Glomerular visceral epithelial cell (primary cell): ENCODE measurements at regions not wholly inside any gene's neighbourhood (a gene's known extent, or its start where the extent isn't known, plus 50 kb on each side); places are given as distances from the start of the nearest gene placed in this dataset.
"Not testable (repeated sequence)": the region's sequence is repeated elsewhere in the genome, so short reads cannot be mapped to it uniquely, and the experiment has no call there.

ENCODE experiments used
- DNase-seq: peaks from one replicate; pipeline ENCODE4 v3.0.0-alpha.2; 2016; ENCODE audit errors: extremely low spot score

DNA sequence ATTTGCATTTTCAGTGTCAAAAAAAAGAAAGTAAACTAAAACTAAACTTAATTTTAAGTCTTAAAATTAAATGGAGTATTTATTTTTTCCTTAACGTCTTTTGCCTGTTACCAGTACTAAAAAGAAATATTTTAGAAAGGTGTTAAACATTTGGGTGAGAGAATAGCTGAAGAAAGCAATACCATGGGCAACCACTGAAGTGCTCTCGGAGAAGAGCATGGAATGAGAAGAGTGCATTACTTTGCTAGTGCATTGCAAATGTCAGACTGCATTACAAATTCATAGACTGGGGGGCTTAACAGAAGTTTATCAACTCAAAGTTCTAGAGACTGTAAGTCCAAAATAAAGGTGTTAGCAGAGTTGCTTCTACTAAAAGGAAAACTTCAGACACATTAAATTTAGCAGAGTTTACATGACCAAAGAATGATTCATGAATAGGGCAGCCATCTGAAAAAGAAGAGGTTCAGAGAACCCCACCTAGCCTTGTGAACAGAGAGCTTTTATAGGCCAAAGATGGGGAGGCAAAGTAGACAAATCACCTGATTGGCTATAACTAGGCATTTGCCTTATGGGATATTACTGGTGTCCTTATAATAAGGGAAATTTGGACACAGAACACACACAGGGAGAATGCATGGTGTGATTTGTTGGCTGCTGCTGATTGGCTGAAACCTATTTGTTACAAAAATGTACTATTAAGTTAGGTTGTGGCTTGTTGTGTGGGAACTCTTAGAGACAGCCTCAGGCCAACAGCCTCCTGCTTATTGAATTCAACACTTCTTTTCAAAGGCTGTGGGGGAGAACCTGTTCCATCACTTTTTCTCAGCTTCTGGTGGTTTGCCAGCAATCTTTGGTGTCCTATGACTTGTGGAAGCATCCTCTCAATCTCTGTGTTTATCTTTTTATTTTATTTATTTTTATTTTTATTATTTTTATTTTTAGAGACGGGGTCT lies 106.7 kb upstream of the RREB1 start:
- DNase-seq, result no peak

DNA sequence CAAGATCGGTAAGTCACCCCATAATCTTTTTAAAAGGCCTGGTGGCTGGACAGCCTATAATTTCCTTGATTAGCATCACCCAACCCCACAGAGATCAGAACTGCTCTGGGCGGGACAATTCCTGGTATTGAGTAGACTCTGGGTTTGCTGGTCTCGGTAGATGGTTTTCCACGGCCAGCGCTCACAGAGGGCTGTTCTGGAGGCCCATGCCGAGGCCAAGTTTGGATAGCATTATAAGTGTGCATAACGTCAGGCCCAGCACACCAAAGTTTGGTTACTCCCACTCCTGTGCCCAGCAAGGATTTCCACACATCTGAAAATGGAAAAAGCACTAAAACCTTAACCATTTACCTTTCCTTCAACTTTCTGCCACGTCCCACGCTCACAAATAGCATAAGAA lies 104.7 kb upstream of the RREB1 start:
- DNase-seq, result no peak

- DNase-seq, result no peak
Observed at GRCh38 chr6:7004581-7005297, 103.0 kb upstream of the RREB1 start.

- DNase-seq, result no peak
Observed at GRCh38 chr6:7006515-7007191, 101.1 kb upstream of the RREB1 start.

DNA sequence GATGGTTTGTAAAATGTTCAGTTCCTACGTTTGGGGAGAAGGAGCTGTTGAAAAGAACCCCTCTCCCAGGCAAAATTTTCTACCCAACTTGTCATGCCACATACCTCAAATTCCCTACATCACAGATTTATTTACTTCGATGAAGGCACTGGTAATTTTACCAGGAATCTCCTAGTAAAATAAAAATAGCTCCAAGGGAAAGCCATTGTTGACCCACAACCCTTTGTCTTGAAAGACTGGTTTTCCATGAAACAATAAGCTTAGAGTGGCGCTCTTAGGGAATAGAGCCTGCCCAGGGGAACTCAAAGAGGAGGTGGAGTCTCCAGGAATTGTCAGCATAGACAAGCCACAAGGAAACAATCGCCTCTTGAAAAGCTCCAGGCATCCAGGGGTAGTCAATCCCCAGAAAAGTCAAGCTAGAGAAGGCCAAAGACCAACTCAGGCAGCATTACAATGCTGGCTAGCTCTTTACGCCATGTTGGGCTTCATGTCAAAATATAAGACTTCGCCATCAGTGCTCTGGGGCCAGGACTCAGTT lies 99.2 kb upstream of the RREB1 start:
- no peak for DNase-seq

GRCh38 chr6:7016226-7016625 lies 91.5 kb upstream of the RREB1 start:
- no peak for DNase-seq

GRCh38 chr6:7021301-7021700 lies 86.5 kb upstream of the RREB1 start:
- DNase-seq, result no peak

DNA sequence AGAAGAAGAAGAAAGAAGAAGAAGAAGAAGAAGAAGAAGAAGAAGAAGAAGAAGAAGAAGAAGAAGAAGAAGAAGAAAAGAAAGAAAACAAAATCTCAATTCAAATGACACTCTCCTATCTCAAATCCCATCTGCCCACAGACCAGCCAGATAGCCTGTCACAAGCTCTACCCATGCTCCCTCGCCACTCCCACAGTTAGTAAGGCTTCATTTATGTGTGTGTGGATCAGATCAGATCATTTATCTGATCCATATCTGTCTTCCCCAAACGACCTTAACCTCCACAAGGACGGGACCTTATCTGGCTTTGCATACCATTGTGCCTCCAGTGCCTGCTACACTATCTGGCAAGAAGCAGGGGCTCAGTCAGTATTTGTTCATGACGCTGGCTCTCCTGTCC lies 81.9 kb upstream of the RREB1 start:
- DNase-seq, result no peak

DNA sequence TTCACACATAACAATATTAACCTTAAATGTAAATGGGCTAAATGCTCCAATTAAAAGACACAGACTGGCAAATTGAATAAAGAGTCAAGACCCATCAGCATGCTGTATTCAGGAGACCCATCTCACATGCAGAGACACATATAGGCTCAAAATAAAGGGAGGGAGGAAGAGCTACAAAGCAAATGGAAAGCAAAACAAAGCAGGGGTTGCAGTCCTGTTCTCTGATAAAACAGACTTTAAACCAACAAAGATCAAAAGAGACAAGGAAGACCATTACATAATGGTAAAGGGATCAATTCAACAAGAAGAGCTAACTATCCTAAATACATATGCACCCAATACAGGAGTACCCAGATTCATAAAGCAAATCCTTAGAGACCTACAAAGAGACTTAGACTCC lies 78.8 kb upstream of the RREB1 start:
- not testable (repeated sequence) for DNase-seq

DNA sequence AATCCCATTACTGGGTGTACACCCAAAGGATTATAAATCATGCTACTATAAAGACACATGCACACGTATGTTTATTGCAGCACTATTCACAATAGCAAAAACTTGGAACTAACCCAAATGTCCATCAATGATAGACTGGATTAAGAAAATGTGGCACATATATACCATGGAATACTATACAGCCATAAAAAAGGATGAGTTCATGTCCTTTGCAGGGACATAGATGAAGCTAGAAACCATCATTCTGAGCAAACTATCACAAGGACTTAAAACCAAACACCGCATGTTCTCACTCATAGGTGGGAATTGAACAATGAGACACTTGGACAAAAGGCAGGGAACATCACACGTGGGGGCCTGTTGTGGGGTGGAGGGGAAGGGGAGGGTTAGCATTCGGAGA lies 76.8 kb upstream of the RREB1 start:
- DNase-seq, result not testable (repeated sequence)

GRCh38 chr6:7033202-7033601 lies 74.6 kb upstream of the RREB1 start:
- no peak for DNase-seq

DNA sequence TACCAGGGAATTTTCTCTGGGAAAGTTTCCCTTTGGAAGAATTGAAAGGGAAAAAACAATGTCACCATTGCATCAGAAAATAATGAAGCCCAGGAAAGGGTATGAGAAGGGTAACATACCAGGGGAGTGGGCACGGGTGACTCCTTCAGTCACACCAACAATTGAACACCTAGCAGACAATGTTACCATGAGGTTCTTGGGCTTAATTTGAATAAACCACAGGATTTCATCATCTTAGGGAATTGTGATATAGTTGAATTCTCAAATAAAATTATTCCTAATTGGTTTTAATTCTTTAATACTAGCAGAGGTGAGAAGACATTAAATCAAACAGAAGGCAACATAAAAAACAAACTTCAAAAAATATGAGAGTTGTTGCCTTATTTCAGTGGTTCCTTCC lies 73.7 kb upstream of the RREB1 start:
- DNase-seq, result no peak

GRCh38 chr6:7035837-7036249 lies 71.9 kb upstream of the RREB1 start:
- DNase-seq, result no peak

DNA sequence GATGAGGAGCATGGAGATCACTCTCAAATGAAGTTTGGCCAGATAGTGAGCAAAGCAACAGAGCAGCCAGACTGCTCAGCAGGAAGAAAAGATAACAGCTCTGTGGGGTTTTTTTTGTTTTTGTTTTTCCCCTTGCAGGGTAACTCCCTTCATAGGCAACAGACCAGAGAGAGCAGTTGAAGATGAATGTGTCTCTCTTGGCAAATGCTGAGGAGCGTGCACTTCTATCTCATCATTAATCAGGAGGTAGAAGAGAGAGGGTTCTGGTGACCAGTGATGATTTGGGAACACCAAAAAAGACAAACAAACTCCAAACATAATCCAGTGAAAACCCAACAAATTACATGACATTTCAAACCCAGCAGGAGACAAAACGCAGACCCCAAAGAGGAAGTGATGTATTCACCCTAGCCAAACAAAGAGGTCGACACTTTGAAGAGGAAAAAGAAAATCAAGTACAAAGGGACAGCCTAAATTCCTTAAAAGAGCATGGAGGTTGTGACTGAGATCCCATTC lies 66.2 kb upstream of the RREB1 start:
- no peak for DNase-seq

GRCh38 chr6:7042056-7042653 lies 65.6 kb upstream of the RREB1 start:
- peak; percentile 9 for DNase-seq

DNA sequence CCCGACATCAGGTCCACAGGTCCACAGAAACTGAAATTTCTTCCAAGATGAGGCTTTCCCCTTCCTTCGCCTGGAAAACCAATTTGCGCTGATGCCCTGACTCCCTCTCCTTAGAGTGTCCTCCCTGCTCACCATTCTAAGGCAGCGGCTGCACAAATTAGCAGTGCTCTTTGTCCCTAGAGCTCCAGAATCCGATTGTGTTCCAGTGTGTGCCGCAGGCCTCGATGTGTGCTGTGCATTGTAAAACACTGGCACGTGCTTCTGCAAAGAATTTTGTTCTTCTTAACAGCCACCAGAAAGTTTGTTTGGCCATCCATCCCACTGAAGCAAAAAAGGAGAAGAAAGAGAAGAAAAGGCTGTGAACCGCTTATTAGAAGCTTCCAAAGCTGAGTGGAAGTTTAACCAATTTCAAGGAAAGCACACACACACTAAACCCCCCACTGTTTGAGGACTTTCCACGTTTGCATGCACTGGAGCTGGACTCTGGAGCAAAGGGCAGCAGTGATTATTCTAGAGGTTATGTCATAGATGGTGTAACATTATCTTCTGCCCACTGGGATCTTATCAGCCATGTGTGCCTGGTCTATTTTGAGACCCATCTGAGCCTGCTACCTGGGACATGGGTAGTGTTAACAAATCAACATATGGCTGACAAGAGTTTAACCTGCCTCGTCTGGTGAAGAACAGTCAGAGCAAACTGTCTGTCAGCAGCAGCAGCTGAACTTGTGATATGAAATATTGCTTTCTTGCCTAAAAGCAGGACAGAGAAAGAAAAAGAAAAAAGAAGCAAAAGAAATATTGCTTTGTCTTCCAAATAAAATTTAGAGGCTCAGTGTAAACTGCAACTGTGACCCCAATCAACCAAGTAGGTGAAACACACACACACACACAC lies 64.9 kb upstream of the RREB1 start:
- DNase-seq, result no peak

- DNase-seq, result no peak
Observed at GRCh38 chr6:7045331-7045730, 62.4 kb upstream of the RREB1 start.

- DNase-seq, result no peak
Observed at GRCh38 chr6:7045746-7046145, 62.0 kb upstream of the RREB1 start.

GRCh38 chr6:7047128-7047527 lies 60.6 kb upstream of the RREB1 start:
- DNase-seq, result no peak

DNA sequence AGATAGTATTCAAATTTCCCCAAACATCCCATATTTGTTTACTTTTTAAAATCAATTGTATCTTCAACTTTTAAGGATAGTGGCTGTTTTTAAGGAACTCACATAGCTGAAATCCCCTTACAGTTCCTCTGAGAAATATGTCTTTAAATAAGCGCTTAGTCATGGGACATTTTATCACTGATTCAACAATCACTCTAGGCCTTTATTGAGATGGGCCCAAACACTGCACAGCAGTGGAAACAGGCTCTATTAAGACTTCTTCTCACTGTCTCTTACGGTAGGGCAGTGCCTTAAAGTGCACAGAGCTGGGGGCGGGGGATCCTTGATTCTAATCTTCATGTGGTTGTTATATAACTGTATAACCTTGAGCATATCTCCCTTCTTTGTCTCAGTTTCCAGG lies 59.8 kb upstream of the RREB1 start:
- no peak for DNase-seq

GRCh38 chr6:7048894-7049293 lies 58.9 kb upstream of the RREB1 start:
- DNase-seq, result no peak
